Suppressor macrophage treated with lipopolysaccharide for 4 hours (primary cell): ENCODE measurements at regions not wholly inside any gene's neighbourhood (a gene's known extent, or its start where the extent isn't known, plus 50 kb on each side); places are given as distances from the start of the nearest gene placed in this dataset.

Experiments
- DNase-seq: peaks from one replicate; pipeline ENCODE4 v3.0.0-alpha.2; 2020

DNA sequence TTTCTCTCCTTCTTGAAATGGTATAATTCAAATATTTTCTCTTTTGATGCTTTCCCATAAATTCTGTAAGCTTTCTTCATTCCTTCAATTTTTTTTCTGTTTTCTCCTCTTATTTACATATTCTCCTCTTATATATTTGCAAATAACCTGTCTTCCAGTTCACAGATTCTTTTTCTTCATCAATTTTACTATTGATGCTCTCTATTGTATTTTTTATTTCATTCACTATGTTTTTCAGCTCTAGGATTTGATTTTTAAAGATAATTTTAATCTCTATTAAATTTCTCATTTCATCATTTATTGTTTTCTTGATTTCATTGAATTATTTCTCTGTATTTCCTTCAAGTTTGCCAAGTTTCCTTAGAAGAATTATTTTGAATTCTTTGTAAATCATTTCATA lies 54.0 kb upstream of the PRPS1L1 start:
- no peak for DNase-seq

DNA sequence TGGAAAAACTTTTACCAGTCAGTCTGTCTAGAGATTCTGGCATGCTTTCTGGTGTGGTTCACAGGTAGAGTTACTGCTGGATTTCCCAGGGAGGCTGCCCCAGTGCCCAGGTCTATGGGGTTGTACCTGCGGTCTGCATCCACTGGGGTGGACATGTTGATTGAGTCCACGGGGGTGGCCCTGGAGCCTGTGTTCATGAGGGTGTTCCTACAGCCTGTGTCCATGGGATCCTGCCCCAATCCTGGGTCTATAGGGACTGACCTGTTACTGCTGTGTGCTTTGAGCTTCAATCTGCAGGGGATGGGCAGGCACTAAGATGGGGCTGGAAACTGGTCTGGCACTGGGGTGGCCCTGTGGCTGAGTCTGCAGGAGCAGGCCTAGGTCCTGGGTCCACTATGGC lies 54.5 kb upstream of the PRPS1L1 start:
- no peak for DNase-seq

DNA sequence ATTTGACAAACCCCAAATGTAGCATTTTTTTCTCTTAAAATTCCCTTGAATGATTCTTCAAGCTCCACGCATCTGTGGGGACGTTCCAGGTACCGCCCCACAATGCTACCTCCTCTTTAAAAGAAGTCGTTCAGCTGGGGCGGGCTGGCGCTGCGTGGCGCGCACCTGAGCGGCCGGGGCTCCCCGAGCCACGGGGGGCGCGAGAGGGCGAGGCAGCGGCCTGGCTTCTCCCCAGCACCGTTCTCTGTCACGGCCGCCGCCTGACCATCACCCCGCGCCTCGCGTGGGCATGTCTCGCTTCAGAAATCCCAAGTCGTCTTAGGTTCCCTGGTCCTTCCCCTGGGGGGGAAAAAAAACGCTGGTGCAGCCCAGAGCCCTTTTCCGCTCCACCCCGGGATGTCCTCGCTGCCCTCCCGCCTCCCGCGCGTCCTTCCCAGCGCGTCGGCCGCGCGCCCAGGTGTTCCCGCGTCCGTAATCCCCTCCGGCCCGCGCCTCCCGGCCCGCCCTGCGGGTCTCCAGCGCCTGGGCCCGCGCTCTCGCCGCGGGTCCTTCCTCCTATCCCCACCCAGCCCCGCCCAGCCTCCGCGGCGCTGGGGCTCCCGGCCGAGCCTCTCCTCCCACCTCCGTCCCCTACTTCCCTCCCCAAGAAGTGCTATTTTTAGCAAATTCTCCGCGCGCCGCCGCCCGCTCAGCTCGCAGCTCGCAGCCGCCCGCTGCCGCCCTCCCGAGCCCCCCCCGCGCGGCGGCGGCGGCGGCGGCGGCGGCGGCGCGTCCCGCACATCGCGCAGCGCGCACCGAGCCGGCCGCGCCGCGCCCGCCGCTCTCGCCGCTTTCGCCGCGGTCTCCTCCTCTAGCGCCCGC lies 58.7 kb upstream of the PRPS1L1 start:
- DNase-seq, result peak; percentile 35

DNA sequence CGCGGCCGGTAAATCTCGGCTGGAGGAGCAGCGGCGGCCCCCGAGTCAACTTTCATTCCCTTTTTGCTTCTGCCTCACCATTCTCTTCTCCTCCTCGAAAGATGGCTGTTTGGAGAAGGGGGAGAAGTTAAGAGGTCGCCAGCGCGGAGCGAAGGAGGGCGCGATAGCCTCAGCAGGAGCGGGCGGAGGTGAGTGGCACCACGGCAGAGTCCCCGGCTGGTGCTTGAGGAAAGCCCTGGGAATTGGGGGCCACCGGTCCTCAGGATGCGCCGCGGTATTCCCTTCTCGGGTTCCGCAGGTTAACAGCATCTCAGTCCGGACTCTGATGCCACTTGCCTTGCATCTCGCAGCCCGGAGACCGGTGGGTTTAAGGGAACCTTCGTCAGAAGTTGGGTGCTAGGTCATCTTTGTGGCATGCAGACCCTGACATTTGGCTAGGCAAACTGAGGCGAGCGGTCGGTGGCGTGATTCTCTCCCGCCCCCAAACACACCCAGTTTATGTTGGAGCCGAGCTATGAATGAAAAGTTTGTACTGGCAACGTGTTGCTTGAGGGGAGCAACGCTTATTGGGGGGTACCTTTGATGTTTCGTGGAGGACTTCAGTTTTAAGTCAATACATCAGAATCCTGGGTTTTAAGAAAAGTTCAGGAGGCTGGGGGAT lies 59.5 kb upstream of the PRPS1L1 start:
- DNase-seq, result no peak

- DNase-seq, result no peak
Measured at GRCh38 chr7:18087687-18088078, 60.0 kb upstream of the PRPS1L1 start.

GRCh38 chr7:18096087-18096486 lies 68.4 kb upstream of the PRPS1L1 start:
- DNase-seq, result no peak

DNA sequence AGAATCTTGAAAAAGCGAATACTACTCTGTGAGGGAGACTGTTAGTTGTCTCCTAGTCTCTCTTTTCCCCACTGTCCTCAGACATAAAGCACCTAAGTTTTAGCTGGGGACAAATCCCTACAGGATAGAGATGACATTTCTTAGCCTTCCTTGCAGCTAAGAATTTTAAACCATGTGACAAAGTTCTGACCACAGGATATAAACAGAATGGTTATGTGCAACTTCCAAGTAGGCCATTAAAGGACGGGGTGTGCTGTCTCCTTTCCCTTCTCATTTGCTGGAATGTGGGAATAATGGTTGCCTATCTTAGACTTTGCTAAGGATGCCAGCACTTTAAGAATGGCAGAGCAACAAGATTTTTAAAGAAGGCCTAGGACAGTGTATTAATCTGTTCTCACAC lies 74.9 kb upstream of the PRPS1L1 start:
- no peak for DNase-seq

GRCh38 chr7:18103436-18104218 lies 76.0 kb upstream of the PRPS1L1 start:
- DNase-seq, result no peak

DNA sequence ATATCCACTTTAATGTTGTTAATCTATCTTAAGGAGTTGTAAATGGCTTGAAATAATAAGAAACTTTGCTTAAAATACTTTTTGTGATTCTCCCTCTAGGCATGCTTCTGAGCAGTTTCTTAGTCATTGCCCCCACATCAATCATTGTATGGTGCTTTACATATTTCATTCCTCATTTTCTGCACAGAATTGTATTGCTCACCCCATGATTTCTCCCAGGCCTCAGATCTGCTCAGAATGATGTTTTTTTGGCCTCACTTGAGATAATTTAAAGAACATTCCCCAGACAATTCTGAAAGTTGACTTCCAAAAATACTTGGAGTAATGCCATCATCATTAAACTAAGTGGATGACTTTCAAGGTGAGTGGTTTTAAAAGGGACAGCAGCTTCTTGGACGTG lies 82.1 kb upstream of the PRPS1L1 start:
- no peak for DNase-seq

- DNase-seq, result no peak
Measured at GRCh38 chr7:18116661-18117060, 89.0 kb upstream of the PRPS1L1 start.

- no peak for DNase-seq
Measured at GRCh38 chr7:18117482-18117881, 89.8 kb upstream of the PRPS1L1 start.

DNA sequence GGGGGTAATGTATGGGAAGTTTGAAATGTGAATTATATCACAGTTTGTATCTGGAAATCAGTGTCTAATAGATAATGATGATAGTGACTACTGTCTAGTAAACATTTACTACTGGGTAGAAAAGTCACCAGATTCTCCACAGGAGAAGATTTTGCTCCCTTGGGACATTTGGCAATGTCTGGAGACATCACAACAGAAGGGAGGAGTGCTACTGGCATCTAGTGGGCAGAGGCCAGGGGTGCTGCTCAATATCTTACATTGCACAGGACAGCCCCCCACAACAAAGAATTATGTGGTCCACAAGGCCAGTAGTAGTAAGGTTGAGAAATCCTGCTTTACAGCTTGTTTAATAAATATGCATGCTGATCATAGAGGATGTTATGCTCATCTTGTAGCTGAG lies 92.3 kb upstream of the PRPS1L1 start:
- no peak for DNase-seq

DNA sequence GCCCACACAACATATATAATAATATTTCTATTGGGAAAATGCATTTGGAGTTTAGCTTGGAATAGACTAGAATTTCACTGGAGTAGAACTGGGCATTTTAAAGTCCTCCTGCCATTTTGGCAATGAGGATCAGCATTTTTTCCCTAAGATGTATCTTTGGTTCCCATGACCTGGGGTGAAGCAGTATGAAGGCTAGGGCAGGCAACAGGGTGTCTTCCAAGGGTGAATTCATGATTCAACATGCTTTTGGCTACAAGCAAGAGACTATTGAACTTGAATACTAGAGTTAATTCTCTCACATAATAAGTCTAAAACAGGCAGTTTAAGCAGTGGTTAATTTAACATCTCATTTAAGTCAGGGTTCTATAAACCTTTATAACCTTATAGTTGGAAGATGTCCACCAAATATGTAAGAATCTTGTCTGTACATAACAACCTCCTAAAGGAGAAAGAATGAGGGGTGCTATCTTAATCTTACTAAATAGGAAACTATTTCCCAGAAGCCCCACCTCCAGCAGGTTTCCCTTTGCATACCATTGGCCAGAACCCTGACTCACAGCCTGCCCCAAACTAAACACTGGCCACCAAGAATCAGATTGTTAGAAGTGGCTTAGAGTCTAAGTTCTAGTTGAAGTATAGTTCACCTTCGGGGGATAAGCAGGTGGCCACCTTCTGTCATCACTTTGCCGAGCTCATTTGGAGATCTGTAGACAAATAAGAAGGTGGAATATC lies 96.0 kb upstream of the PRPS1L1 start:
- no peak for DNase-seq

DNA sequence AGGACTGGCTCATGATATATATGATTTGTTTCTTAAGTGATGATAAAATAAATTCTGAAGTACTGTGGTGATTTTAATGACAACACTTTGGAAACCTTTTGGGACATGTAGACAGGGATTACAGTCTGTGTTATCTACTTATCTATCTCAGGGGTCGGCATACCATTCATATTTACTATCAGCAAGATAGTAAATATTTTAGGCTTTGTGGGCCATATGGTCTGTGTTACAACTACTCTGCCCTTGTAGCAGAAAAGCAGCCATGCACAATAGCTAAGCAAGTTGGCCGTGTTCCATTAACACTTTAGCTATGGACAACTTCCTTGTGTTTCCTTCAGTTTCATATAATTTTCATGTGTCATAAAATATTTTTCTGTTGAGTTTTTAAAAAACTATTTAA lies 97.8 kb upstream of the PRPS1L1 start:
- DNase-seq, result no peak

DNA sequence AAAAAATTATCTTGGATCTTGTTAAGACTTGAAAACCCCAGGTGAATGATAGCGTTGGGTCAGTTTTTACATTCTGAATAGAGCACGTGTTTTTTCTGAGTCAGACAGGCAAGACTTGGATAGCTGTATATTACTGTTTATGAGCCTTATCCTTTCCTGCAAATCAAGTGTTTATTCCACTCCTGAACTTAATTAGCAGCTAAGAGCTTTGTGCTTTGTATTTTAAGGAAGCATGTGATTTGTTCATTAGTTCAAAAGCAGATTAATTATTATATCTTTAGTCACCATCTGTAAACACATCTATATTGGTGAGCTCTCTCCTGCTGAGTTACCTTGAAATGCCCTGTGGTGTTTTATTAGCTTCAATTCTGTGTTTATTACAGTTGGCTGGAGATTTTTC lies 98.6 kb upstream of the PRPS1L1 start:
- no peak for DNase-seq

DNA sequence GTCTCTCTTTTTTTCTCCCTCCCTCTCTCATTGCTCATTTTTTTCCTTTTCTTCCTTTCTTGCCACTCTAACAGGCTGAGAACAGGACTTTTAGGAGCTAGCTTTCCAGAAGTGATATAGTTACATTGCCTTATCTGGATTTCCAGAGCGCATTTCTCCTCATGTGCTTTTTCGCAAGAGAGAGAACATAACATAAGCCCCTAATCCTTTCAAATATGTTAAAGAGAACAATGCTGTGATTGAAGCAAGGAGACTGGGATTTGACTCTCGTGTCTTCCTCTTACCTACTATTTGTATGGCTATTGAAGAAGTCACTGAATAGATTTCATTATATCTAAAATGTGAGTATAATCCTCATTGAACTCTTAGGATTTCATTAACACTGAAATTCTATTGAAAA lies 101.2 kb upstream of the PRPS1L1 start:
- DNase-seq, result no peak

GRCh38 chr7:18132811-18133210 lies 105.2 kb upstream of the PRPS1L1 start:
- no peak for DNase-seq

DNA sequence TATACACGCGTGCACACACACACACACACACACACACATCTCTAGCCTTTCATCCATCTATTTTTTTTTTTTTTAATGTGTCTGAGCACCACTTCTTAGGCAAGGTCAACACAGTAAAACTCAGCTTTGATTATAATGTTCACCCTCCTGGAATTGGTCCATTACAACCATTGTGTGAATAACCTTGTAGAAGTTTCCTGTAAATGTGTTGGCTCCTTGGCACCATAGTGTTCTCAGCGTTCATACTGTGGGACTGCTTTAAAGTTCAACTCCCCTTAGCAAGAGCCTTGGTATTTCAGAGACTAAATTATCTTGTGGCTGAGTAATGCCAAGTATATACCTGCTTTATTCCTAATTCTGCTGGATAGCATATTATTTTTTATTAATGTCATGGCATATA lies 106.3 kb upstream of the PRPS1L1 start:
- no peak for DNase-seq

DNA sequence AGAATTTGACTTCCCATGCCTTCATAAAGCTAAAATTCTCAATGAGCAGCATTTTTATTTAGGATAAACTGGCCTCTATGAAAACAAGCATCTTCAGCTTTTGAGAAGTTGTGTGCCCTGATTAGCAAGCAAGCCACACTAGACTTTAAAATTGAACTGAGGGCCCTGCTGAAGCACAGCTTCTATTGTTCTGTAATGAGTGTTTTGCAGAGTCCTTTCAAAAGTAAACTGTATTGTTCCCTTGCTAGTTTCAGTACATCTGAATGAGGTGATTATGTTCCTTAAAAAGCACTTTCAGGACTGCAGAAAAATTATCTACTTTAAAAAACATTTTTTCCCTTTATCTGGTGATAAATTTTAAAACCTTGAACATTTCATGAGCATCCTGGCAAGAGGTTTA lies 113.3 kb upstream of the PRPS1L1 start:
- no peak for DNase-seq

GRCh38 chr7:18144166-18144565 lies 116.5 kb upstream of the PRPS1L1 start:
- DNase-seq, result peak; percentile 82

DNA sequence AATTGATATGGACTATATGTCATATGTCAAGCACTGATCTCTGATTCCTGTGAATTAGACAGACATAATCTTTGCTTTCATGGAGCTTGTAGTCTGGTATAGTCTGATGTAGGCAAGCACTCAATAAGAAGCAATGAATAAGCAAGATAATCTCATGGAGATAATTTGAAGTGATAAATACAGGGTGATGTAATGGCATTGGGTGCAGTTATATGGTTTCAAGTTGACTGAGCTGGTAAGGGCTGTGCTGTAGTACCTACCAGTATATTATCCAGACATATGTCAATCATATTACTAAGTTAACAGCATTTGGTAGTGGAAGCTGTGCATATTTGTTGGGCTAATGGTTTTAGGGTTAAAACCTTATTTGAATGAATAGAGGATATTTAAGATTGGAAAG lies 117.5 kb upstream of the PRPS1L1 start:
- no peak for DNase-seq

GRCh38 chr7:18151422-18151821 lies 123.8 kb upstream of the PRPS1L1 start:
- no peak for DNase-seq

DNA sequence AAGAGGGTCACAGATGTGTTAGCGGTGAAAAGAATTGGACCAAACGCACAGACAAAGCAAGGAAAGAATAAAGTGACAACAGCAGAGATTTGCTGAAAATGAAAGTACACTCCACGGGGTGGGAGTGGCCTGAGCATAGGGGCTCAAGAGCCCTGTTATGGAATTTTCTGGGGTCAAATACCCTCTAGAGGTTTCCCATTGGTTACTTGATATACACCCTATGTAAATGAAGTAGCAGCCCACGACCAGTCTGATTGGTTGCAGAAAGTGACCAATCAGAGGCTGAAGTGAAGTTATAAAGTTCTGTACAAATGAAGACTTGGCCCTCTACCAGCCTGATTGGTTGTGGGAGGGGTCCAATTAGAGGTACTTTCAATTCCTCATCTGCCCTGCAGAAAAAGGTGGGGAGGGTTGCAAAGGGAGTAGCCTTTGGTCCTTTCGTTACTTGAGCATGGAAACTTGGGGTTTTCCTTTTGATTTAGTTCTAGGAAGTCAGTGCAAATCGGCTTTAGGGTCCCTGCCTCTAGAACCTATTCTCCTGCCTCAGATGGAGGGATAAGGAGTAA lies 125.6 kb upstream of the PRPS1L1 start:
- DNase-seq, result no peak
